Transverse colon (tissue), 4 donors: ENCODE measurements at regions not wholly inside any gene's neighbourhood (a gene's known extent, or its start where the extent isn't known, plus 50 kb on each side); places are given as distances from the start of the nearest gene placed in this dataset.

ENCODE experiments used
- DNase-seq: peaks from one replicate; pipeline ENCODE4 v3.0.0-alpha.2; 2019
- H3K27ac ChIP-seq, 4 donors: fragments of 200-600 bp; sonication (generic); 2 replicates each; pipeline ENCODE4 v1.5.1; 2016 to 2018; ENCODE audit warnings: inconsistent platforms in 4 of 4
- H3K27me3 ChIP-seq: fragments of 200-600 bp; sonication (generic); 2 replicates; pipeline ENCODE4 v1.5.1; 2017; ENCODE audit warnings: inconsistent platforms
- H3K36me3 ChIP-seq, 4 donors: fragments of 200-600 bp; sonication (generic); 2 replicates each; pipeline ENCODE4 v1.5.1; 2017 to 2019; ENCODE audit warnings: inconsistent platforms in 4 of 4
- H3K4me1 ChIP-seq, 4 donors: fragments of 200-600 bp; sonication (generic); 2 replicates each; pipeline ENCODE4 v1.5.1; 2017 to 2020; ENCODE audit warnings: inconsistent platforms in 4 of 4
- H3K4me3 ChIP-seq, 4 donors: fragments of 200-600 bp; sonication (generic); 1 replicate in 1 of 4; 2 replicates in 3 of 4; pipeline versions ENCODE4 v1.5.1 to v1.6.1; 2017 to 2019; ENCODE audit warnings: inconsistent platforms in 4 of 4
- H3K9me3 ChIP-seq, 2 donors: fragments of 200-600 bp; sonication (generic); 2 replicates each; pipeline ENCODE4 v1.5.1; 2017 to 2019; ENCODE audit warnings: inconsistent platforms in 2 of 2
- CTCF ChIP-seq, 5 experiments: fragments of 200-600 bp in 3 of 5; fragments of 450-650 bp in 2 of 5; sonication (generic) in 3 of 5; IDR thresholded peaks; 1 replicate in 2 of 5; 2 replicates in 3 of 5; pipeline ENCODE4 v1.5.1; 2016 to 2017; ENCODE audit warnings: antibody characterized with exemption in 5 of 5, inconsistent platforms in 3 of 5, mild to moderate bottlenecking in 2 of 5, moderate library complexity in 1 of 5
- EP300 ChIP-seq: sonication (generic); formaldehyde crosslinking; IDR thresholded peaks from one replicate; pipeline ENCODE4 v1.6.1; 2017; ENCODE audit warnings: antibody characterized with exemption, low read depth
- POLR2A ChIP-seq: fragments of 450-650 bp; IDR thresholded peaks from one replicate; pipeline ENCODE4 v1.6.1; 2016; ENCODE audit warnings: antibody characterized with exemption, mild to moderate bottlenecking, moderate library complexity
- POLR2AphosphoS5 ChIP-seq, 3 donors: sonication (generic); formaldehyde crosslinking; IDR thresholded peaks; one replicate each; pipeline ENCODE4 v1.6.1; 2016; ENCODE audit warnings: antibody characterized with exemption in 3 of 3
- WGBS, 2 donors: methylation state at CpG; one replicate each; pipeline ENCODE4 v1.1.5; 2018; ENCODE audit warnings: low coverage in 1 of 2; 5-methylcytosine and 5-hydroxymethylcytosine counted together
- in situ Hi-C, 4 donors: fragments of 200-750 bp; cut with MboI; loops; one replicate each; pipeline versions ENCODE4 v1.15.0 to v1.15.1; 2017; ENCODE audit warnings: low sequenced_read_pairs in 3 of 4, low pct_ligation_motif_present in 1 of 4, low pct_unique_long_range_greater_than_20kb in 1 of 4
- intact Hi-C: fragments of 100-400 bp; cut with DNase I; formaldehyde crosslinking; loops from one replicate; pipeline ENCODE4 v1.15.1; 2023; ENCODE audit warnings: low total_unique reads

DNA sequence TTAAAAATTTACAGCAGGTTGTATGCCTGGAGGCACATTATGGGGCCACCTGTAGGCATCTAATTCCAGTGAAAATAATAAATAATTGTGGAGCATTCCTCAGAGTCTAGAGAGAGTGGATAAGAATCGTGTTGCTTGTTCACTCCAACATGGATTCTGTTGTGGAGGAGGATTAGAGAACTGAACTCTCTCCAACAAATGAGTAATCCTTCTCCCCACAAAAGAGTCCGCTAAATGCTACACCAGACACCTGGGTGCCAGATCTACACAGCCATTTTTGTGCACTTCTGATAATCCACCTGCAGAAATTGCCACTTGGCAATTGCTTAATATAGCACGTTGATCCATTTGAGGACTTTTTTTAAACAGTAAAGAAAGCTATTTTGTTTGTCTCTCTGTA lies 113.7 kb upstream of the DPYD start:
- H3K4me3 ChIP-seq = no peak overlapping the region
- in situ Hi-C loops = no loop called here
- no peak overlapping the region for H3K27ac ChIP-seq

GRCh38 chr1:98032958-98033357 lies 112.1 kb upstream of the DPYD start:
- intact Hi-C loops (no loop called here), in situ Hi-C loops (no loop called here)
- Histone ChIP-seq H3K36me3 (no peaks in the 10 kb centered on the region), H3K4me3 (no peak overlapping the region), H3K9me3 (no peaks in the 10 kb centered on the region), H3K4me1 (no peaks in the 10 kb centered on the region), H3K27me3 (no peaks in the 10 kb centered on the region), H3K27ac (no peak overlapping the region)
- TF ChIP-seq POLR2AphosphoS5 (IDR thresholded peaks at IDR 0.05) (no peak), EP300 (no peak), CTCF (IDR thresholded peaks at IDR 0.05) (no peak), POLR2A (no peak)
- WGBS, 2 donors = 82 to 100% methylated on average over 1 of the region's 1 CpG
- no peak for DNase-seq

More for the DNA sequence above, 113.7 kb upstream of the DPYD start:
- no peaks in the 10 kb centered on the region for H3K36me3 ChIP-seq
- no peak for TF ChIP-seq EP300
- TF ChIP-seq POLR2A = no peak
- no peak for TF ChIP-seq CTCF (IDR thresholded peaks at IDR 0.05)
- TF ChIP-seq POLR2AphosphoS5 (IDR thresholded peaks at IDR 0.05) = no peak
- intact Hi-C loops = no loop called here
- H3K27me3 ChIP-seq = no peaks in the 10 kb centered on the region
- no peaks in the 10 kb centered on the region for H3K9me3 ChIP-seq
- no peak for DNase-seq
- no peaks in the 10 kb centered on the region for H3K4me1 ChIP-seq
- WGBS, 2 donors = 48 to 59% methylated on average over 3 of the region's 3 CpGs

DNA sequence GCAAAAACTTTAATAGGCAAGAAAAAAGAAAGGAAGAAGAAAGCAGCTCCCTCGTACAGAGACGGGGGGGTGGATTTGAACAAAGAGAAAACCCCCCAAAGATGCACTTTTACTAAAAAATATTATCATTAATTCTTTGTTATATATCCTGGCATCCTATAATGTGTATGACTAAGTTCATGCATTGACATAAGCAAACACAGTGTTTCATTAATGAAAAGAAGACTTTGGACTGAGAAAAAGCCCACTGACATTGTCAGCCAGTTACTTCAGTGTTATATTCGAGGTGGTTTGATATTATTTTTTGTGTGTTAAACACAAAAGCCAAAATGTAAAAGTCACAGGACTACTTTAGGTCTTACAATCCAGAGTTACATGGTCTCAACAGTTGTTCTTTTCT lies 110.1 kb upstream of the DPYD start:
- no peak overlapping the region for H3K4me3 ChIP-seq
- in situ Hi-C loops (no loop called here), intact Hi-C loops (no loop called here)
- no peak for DNase-seq
- H3K36me3 ChIP-seq = no peaks in the 10 kb centered on the region
- no peaks in the 10 kb centered on the region for H3K9me3 ChIP-seq
- no peaks in the 10 kb centered on the region for H3K27me3 ChIP-seq
- H3K27ac ChIP-seq = no peak overlapping the region
- WGBS, 2 donors = 66 to 67% methylated on average over 3 of the region's 3 CpGs
- TF ChIP-seq POLR2A = no peak
- no peak for TF ChIP-seq CTCF (IDR thresholded peaks at IDR 0.05)
- no peak for TF ChIP-seq POLR2AphosphoS5 (IDR thresholded peaks at IDR 0.05)
- no peak for TF ChIP-seq EP300
- H3K4me1 ChIP-seq = no peaks in the 10 kb centered on the region

GRCh38 chr1:98030483-98030882 lies 109.6 kb upstream of the DPYD start:
- H3K27ac ChIP-seq = no peak overlapping the region
- H3K27me3 ChIP-seq = no peaks in the 10 kb centered on the region
- H3K4me1 ChIP-seq = no peaks in the 10 kb centered on the region
- no peaks in the 10 kb centered on the region for H3K36me3 ChIP-seq
- in situ Hi-C loops (no loop called here), intact Hi-C loops (no loop called here)
- H3K4me3 ChIP-seq = no peak overlapping the region
- TF ChIP-seq POLR2A = no peak
- TF ChIP-seq EP300 = no peak
- no peak for TF ChIP-seq CTCF (IDR thresholded peaks at IDR 0.05)
- TF ChIP-seq POLR2AphosphoS5 (IDR thresholded peaks at IDR 0.05) = no peak
- no peaks in the 10 kb centered on the region for H3K9me3 ChIP-seq
- no peak for DNase-seq
